ENCODE measurements at regions not wholly inside any gene's neighbourhood (a gene's known extent, or its start where the extent isn't known, plus 50 kb on each side); places are given as distances from the start of the nearest gene placed in this dataset.

DNA sequence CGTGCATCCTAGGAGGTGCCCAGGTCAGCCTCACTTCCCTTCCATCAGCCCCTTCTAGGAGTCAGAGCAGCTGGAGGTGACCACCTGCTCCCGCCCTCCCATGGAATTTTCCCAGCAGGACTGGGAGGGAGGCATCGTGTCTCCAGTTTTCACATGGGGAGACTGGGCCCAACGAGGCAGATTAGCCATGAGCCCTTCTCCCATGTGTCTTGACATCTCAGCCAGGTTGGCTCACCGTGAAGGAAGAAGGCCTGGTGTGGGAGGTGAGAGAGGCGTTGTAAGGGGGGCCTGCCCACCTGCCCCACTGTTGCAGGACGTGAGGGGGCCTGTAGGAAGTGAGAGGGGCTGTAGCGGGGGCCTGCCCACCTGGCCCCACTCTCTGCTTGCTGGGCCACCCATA is 1521.4 kb downstream of the BRD1 start:
- H3K4me2 ChIP-seq (ENCODE audit: low read depth, low read length, poor library complexity, severe bottlenecking) = no peak overlapping the region
- H3F3A ChIP-seq (ENCODE audit: low read depth) = no peaks in the 10 kb centered on the region
- no peak overlapping the region for H3K9ac ChIP-seq (ENCODE audit: low read depth, low read length, poor library complexity, severe bottlenecking)
- H3K27me3 ChIP-seq (ENCODE audit: insufficient read depth, low read length, poor library complexity, severe bottlenecking) = no peaks in the 10 kb centered on the region
- H3K79me2 ChIP-seq (ENCODE audit: insufficient read depth, low read length) = no peaks in the 10 kb centered on the region
- H2AFZ ChIP-seq (ENCODE audit: low read length) = no peak overlapping the region
- peaks cover 17% of the 10 kb centered on the region; the same call in 1 of the 2 replicates for H3K9me3 ChIP-seq (ENCODE audit: insufficient read depth, low read depth, low read length)
- H3K36me3 ChIP-seq (ENCODE audit: insufficient read depth, low read length) = no peaks in the 10 kb centered on the region
- H3K4me3 ChIP-seq (ENCODE audit: low read length, poor library complexity, severe bottlenecking) = no peak overlapping the region
- TF ChIP-seq CTCF (conservative IDR thresholded peaks at IDR 0.05; ENCODE audit: low read length) (no peak), EZH2phosphoT487 (IDR thresholded peaks at IDR 0.05; ENCODE audit: borderline replicate concordance) (no peak)
- H4K20me1 ChIP-seq (ENCODE audit: insufficient read depth, low read length, poor library complexity, severe bottlenecking) = no peaks in the 10 kb centered on the region
- no peaks in the 10 kb centered on the region for H3K4me1 ChIP-seq (ENCODE audit: insufficient read depth, low read length, poor library complexity, severe bottlenecking)
- no peaks in the 10 kb centered on the region for H3K9me2 ChIP-seq (replicated peaks; ENCODE audit: low read depth, low read length)

DNA sequence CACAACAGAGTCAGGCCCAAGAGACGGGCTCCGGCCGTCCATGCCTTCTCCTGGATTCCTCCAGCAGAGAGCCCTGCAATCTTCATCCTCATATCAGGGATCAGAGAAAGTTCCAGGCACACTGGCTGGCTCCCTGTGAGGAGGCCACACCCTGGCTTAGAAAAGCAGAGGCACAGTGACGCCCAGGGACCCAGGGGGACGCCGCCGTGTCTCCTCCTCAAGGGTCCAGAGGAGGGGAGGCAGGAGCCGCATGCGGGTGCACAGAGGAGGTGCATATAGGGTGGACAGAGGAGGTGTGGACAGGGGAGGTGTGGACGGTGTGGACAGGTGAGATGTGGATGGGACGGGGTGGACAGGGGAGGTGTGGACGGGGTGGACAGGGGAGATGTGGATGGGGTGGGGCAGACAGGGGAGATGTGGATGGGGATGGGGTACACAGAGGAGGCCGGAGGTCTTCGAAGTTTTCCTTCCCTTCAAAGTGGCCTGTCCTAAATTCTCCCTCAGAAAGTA is 1521.9 kb downstream of the BRD1 start:
- Histone ChIP-seq H3K36me3 (ENCODE audit: insufficient read depth, low read length) (no peaks in the 10 kb centered on the region), H3K4me1 (ENCODE audit: insufficient read depth, low read length, poor library complexity, severe bottlenecking) (no peaks in the 10 kb centered on the region), H3F3A (ENCODE audit: low read depth) (no peaks in the 10 kb centered on the region), H3K27me3 (ENCODE audit: insufficient read depth, low read length, poor library complexity, severe bottlenecking) (no peaks in the 10 kb centered on the region), H3K4me2 (ENCODE audit: low read depth, low read length, poor library complexity, severe bottlenecking) (no peak overlapping the region), H3K9me3 (ENCODE audit: insufficient read depth, low read depth, low read length) (peaks cover 17% of the 10 kb centered on the region; the same call in 1 of the 2 replicates), H3K79me2 (ENCODE audit: insufficient read depth, low read length) (no peaks in the 10 kb centered on the region), H2AFZ (ENCODE audit: low read length) (no peak overlapping the region), H3K4me3 (ENCODE audit: low read length, poor library complexity, severe bottlenecking) (no peak overlapping the region), H3K9me2 (replicated peaks; ENCODE audit: low read depth, low read length) (no peaks in the 10 kb centered on the region), H4K20me1 (ENCODE audit: insufficient read depth, low read length, poor library complexity, severe bottlenecking) (no peaks in the 10 kb centered on the region), H3K9ac (ENCODE audit: low read depth, low read length, poor library complexity, severe bottlenecking) (no peak overlapping the region)
- no peak for TF ChIP-seq EZH2phosphoT487 (IDR thresholded peaks at IDR 0.05; ENCODE audit: borderline replicate concordance)
- no peak for TF ChIP-seq CTCF (conservative IDR thresholded peaks at IDR 0.05; ENCODE audit: low read length)

- H4K20me1 ChIP-seq (ENCODE audit: insufficient read depth, low read length, poor library complexity, severe bottlenecking) = no peaks in the 10 kb centered on the region
- peaks cover 17% of the 10 kb centered on the region; the same call in 1 of the 2 replicates for H3K9me3 ChIP-seq (ENCODE audit: insufficient read depth, low read depth, low read length)
- no peaks in the 10 kb centered on the region for H3K36me3 ChIP-seq (ENCODE audit: insufficient read depth, low read length)
- no peaks in the 10 kb centered on the region for H3K79me2 ChIP-seq (ENCODE audit: insufficient read depth, low read length)
- H3K4me3 ChIP-seq (ENCODE audit: low read length, poor library complexity, severe bottlenecking) = no peak overlapping the region
- H3K9me2 ChIP-seq (replicated peaks; ENCODE audit: low read depth, low read length) = no peaks in the 10 kb centered on the region
- H3K4me2 ChIP-seq (ENCODE audit: low read depth, low read length, poor library complexity, severe bottlenecking) = no peak overlapping the region
- no peak overlapping the region for H2AFZ ChIP-seq (ENCODE audit: low read length)
- no peak overlapping the region for H3K9ac ChIP-seq (ENCODE audit: low read depth, low read length, poor library complexity, severe bottlenecking)
- H3K4me1 ChIP-seq (ENCODE audit: insufficient read depth, low read length, poor library complexity, severe bottlenecking) = no peaks in the 10 kb centered on the region
- TF ChIP-seq EZH2phosphoT487 (IDR thresholded peaks at IDR 0.05; ENCODE audit: borderline replicate concordance) (no peak), CTCF (conservative IDR thresholded peaks at IDR 0.05; ENCODE audit: low read length) (no peak)
- no peaks in the 10 kb centered on the region for H3F3A ChIP-seq (ENCODE audit: low read depth)
- H3K27me3 ChIP-seq (ENCODE audit: insufficient read depth, low read length, poor library complexity, severe bottlenecking) = no peaks in the 10 kb centered on the region
Measured at GRCh38 chr22:48303369-48303725, 1524.3 kb downstream of the BRD1 start.
